Naive B cell (primary cell): ENCODE measurements at regions not wholly inside any gene's neighbourhood (a gene's known extent, or its start where the extent isn't known, plus 50 kb on each side); places are given as distances from the start of the nearest gene placed in this dataset.

Experiments used
- ATAC-seq, 2 donors: fragments of 150-1000 bp; cut with Tn5 transposase; 2 replicates each; pipeline ENCODE4 v1.10.0; 2021; ENCODE audit warnings: low read depth in 2 of 2, mild to moderate bottlenecking in 2 of 2, moderate library complexity in 2 of 2
- DNase-seq: peaks from one replicate; pipeline ENCODE4 v3.0.0; 2022
- H3K27ac Mint-ChIP-seq, 6 donors: one replicate each; pipeline ENCODE4 v1.8.0; 2020 to 2022; ENCODE audit warnings: mild to moderate bottlenecking in 6 of 6, mixed read lengths in 6 of 6, moderate library complexity in 5 of 6, inconsistent platforms in 2 of 6
- H3K27me3 Mint-ChIP-seq, 3 donors: one replicate each; pipeline ENCODE4 v1.8.0; 2021 to 2022; ENCODE audit warnings: mixed read lengths in 3 of 3, mild to moderate bottlenecking in 1 of 3
- H3K36me3 Mint-ChIP-seq, 2 donors: one replicate each; pipeline ENCODE4 v1.8.0; 2020 to 2022; ENCODE audit warnings: mixed read lengths in 2 of 2, inconsistent platforms in 1 of 2, mild to moderate bottlenecking in 1 of 2
- H3K4me1 Mint-ChIP-seq, 3 donors: one replicate each; pipeline ENCODE4 v1.8.0; 2020 to 2022; ENCODE audit warnings: mixed read lengths in 3 of 3, inconsistent platforms in 1 of 3, mild to moderate bottlenecking in 1 of 3, moderate library complexity in 1 of 3
- H3K4me3 Mint-ChIP-seq, 8 donors: one replicate each; pipeline ENCODE4 v1.8.0; 2020 to 2022; ENCODE audit warnings: mild to moderate bottlenecking in 8 of 8, mixed read lengths in 8 of 8, moderate library complexity in 8 of 8, inconsistent platforms in 2 of 8
- H3K9me3 Mint-ChIP-seq, 7 donors: one replicate each; pipeline ENCODE4 v1.8.0; 2020 to 2022; ENCODE audit warnings: mixed read lengths in 7 of 7, mild to moderate bottlenecking in 5 of 7, inconsistent platforms in 2 of 7, moderate library complexity in 1 of 7

- Mint-ChIP-seq H3K9me3 (peaks cover 0 to 7% (median 0%) of the 10 kb centered on the region in 7 donors), H3K4me3 (no peak overlapping the region)
- ATAC-seq: no peak
These were observed 297.4 kb downstream of the SMAD2 start for GRCh38 chr18:47632970-47633635.

GRCh38 chr18:47628893-47629292 is 301.6 kb downstream of the SMAD2 start:
- peaks cover 29 to 49% (median 48%) of the 10 kb centered on the region in 3 donors for H3K27me3 Mint-ChIP-seq
- no peak overlapping the region for H3K4me3 Mint-ChIP-seq
- H3K36me3 Mint-ChIP-seq: no peaks in the 10 kb centered on the region
- DNase-seq: no peak
- H3K4me1 Mint-ChIP-seq: no peaks in the 10 kb centered on the region
- peaks cover 0 to 5% (median 0%) of the 10 kb centered on the region in 7 donors for H3K9me3 Mint-ChIP-seq
- no peak overlapping the region for H3K27ac Mint-ChIP-seq
- no peak for ATAC-seq

More at GRCh38 chr18:47632970-47633635, 297.4 kb downstream of the SMAD2 start:
- no peak for DNase-seq
- Mint-ChIP-seq H3K36me3 (no peaks in the 10 kb centered on the region), H3K27ac (no peak overlapping the region), H3K4me1 (no peaks in the 10 kb centered on the region), H3K27me3 (peaks cover 25 to 45% (median 37%) of the 10 kb centered on the region in 3 donors)

- Mint-ChIP-seq H3K9me3 (peaks cover 0 to 5% (median 0%) of the 10 kb centered on the region in 7 donors), H3K27me3 (peaks cover 29 to 46% (median 44%) of the 10 kb centered on the region in 3 donors), H3K4me3 (no peak overlapping the region), H3K36me3 (no peaks in the 10 kb centered on the region), H3K27ac (no peak overlapping the region), H3K4me1 (no peaks in the 10 kb centered on the region)
- ATAC-seq (no peak), DNase-seq (no peak)
These were observed 302.1 kb downstream of the SMAD2 start for GRCh38 chr18:47628240-47628781.

- DNase-seq (no peak), ATAC-seq (no peak)
- no peaks in the 10 kb centered on the region for H3K36me3 Mint-ChIP-seq
- peaks cover 27 to 47% (median 45%) of the 10 kb centered on the region in 3 donors for H3K27me3 Mint-ChIP-seq
- no peak overlapping the region for H3K4me3 Mint-ChIP-seq
- H3K9me3 Mint-ChIP-seq: peaks cover 0 to 5% (median 0%) of the 10 kb centered on the region in 7 donors
- H3K4me1 Mint-ChIP-seq: no peaks in the 10 kb centered on the region
- H3K27ac Mint-ChIP-seq: no peak overlapping the region
These were observed 303.4 kb downstream of the SMAD2 start for GRCh38 chr18:47627030-47627429.

- H3K27ac Mint-ChIP-seq: no peak overlapping the region
- ATAC-seq (no peak), DNase-seq (no peak)
- no peaks in the 10 kb centered on the region for H3K4me1 Mint-ChIP-seq
- H3K4me3 Mint-ChIP-seq: no peak overlapping the region
- peaks cover 10 to 57% (median 32%) of the 10 kb centered on the region in 3 donors for H3K27me3 Mint-ChIP-seq
- peaks cover 0 to 3% (median 0%) of the 10 kb centered on the region in 7 donors for H3K9me3 Mint-ChIP-seq
- no peaks in the 10 kb centered on the region for H3K36me3 Mint-ChIP-seq
These were observed 310.5 kb downstream of the SMAD2 start for GRCh38 chr18:47619771-47620448.

GRCh38 chr18:47618758-47619157 is 311.7 kb downstream of the SMAD2 start:
- ATAC-seq (no peak), DNase-seq (no peak)

GRCh38 chr18:47615043-47615442 is 315.4 kb downstream of the SMAD2 start:
- H3K4me1 Mint-ChIP-seq: no peaks in the 10 kb centered on the region
- peaks cover 0 to 9% of the 10 kb centered on the region in 2 donors for H3K36me3 Mint-ChIP-seq
- H3K27me3 Mint-ChIP-seq: peaks cover 8 to 43% (median 40%) of the 10 kb centered on the region in 3 donors
- DNase-seq (no peak), ATAC-seq (no peak)
- H3K9me3 Mint-ChIP-seq: peaks cover 5 to 11% (median 6%) of the 10 kb centered on the region in 7 donors
- H3K27ac Mint-ChIP-seq: no peak overlapping the region
- no peak overlapping the region for H3K4me3 Mint-ChIP-seq

More at GRCh38 chr18:47618758-47619157, 311.7 kb downstream of the SMAD2 start:
- H3K9me3 Mint-ChIP-seq: peaks cover 0 to 3% (median 0%) of the 10 kb centered on the region in 7 donors
- peaks cover 10 to 61% (median 34%) of the 10 kb centered on the region in 3 donors for H3K27me3 Mint-ChIP-seq
- no peaks in the 10 kb centered on the region for H3K4me1 Mint-ChIP-seq
- no peak overlapping the region for H3K4me3 Mint-ChIP-seq
- H3K36me3 Mint-ChIP-seq: no peaks in the 10 kb centered on the region
- H3K27ac Mint-ChIP-seq: peak overlapping the region in 1 of 6 donors; percentile 4

- Mint-ChIP-seq H3K9me3 (peaks cover 5 to 11% (median 6%) of the 10 kb centered on the region in 7 donors), H3K4me3 (no peak overlapping the region), H3K27me3 (peaks cover 14 to 35% (median 30%) of the 10 kb centered on the region in 3 donors), H3K4me1 (no peaks in the 10 kb centered on the region), H3K27ac (no peak overlapping the region), H3K36me3 (peaks cover 0 to 9% of the 10 kb centered on the region in 2 donors)
- ATAC-seq: no peak
- DNase-seq: no peak
These were observed 316.5 kb downstream of the SMAD2 start for GRCh38 chr18:47613929-47614328.

- DNase-seq: no peak
- Mint-ChIP-seq H3K36me3 (peaks cover 0 to 9% of the 10 kb centered on the region in 2 donors), H3K27ac (no peak overlapping the region), H3K4me3 (no peak overlapping the region), H3K4me1 (no peaks in the 10 kb centered on the region), H3K27me3 (peaks cover 17 to 37% (median 32%) of the 10 kb centered on the region in 3 donors), H3K9me3 (peaks cover 5 to 13% (median 6%) of the 10 kb centered on the region in 7 donors)
- ATAC-seq: no peak
These were observed 318.8 kb downstream of the SMAD2 start for GRCh38 chr18:47611649-47612048.

GRCh38 chr18:47606526-47606925 is 323.9 kb downstream of the SMAD2 start:
- Mint-ChIP-seq H3K36me3 (peaks cover 0 to 8% of the 10 kb centered on the region in 2 donors), H3K9me3 (peaks cover 4 to 10% (median 5%) of the 10 kb centered on the region in 7 donors), H3K4me3 (no peak overlapping the region), H3K27me3 (peaks cover 18 to 32% (median 25%) of the 10 kb centered on the region in 3 donors), H3K4me1 (no peaks in the 10 kb centered on the region), H3K27ac (peak overlapping the region in 1 of 6 donors; percentile 0)
- ATAC-seq (no peak), DNase-seq (no peak)

GRCh38 chr18:47605093-47605492 is 325.4 kb downstream of the SMAD2 start:
- DNase-seq (no peak), ATAC-seq (no peak)
- H3K4me1 Mint-ChIP-seq: peaks cover 0 to 4% (median 0%) of the 10 kb centered on the region in 3 donors
- peaks cover 18 to 24% (median 21%) of the 10 kb centered on the region in 3 donors for H3K27me3 Mint-ChIP-seq
- no peaks in the 10 kb centered on the region for H3K36me3 Mint-ChIP-seq
- no peak overlapping the region for H3K4me3 Mint-ChIP-seq
- peaks cover 0 to 8% (median 2%) of the 10 kb centered on the region in 7 donors for H3K9me3 Mint-ChIP-seq
- no peak overlapping the region for H3K27ac Mint-ChIP-seq

GRCh38 chr18:47604021-47604420 is 326.4 kb downstream of the SMAD2 start:
- Mint-ChIP-seq H3K4me3 (no peak overlapping the region), H3K36me3 (no peaks in the 10 kb centered on the region), H3K27ac (peak overlapping the region in 1 of 6 donors; percentile 14), H3K9me3 (peaks cover 0 to 8% (median 2%) of the 10 kb centered on the region in 7 donors), H3K27me3 (peaks cover 13 to 22% (median 21%) of the 10 kb centered on the region in 3 donors), H3K4me1 (peaks cover 0 to 4% (median 0%) of the 10 kb centered on the region in 3 donors)
- ATAC-seq: no peak
- no peak for DNase-seq

- no peak for DNase-seq
- Mint-ChIP-seq H3K27ac (no peak overlapping the region), H3K4me1 (peaks cover 0 to 4% (median 0%) of the 10 kb centered on the region in 3 donors), H3K36me3 (no peaks in the 10 kb centered on the region), H3K27me3 (peaks cover 7 to 14% (median 14%) of the 10 kb centered on the region in 3 donors), H3K9me3 (peaks cover 0 to 5% (median 2%) of the 10 kb centered on the region in 7 donors), H3K4me3 (no peak overlapping the region)
- ATAC-seq: no peak
These were observed 327.3 kb downstream of the SMAD2 start for GRCh38 chr18:47603158-47603557.
